ENCODE measurements at regions not wholly inside any gene's neighbourhood (a gene's known extent, or its start where the extent isn't known, plus 50 kb on each side); places are given as distances from the start of the nearest gene placed in this dataset.

DNA sequence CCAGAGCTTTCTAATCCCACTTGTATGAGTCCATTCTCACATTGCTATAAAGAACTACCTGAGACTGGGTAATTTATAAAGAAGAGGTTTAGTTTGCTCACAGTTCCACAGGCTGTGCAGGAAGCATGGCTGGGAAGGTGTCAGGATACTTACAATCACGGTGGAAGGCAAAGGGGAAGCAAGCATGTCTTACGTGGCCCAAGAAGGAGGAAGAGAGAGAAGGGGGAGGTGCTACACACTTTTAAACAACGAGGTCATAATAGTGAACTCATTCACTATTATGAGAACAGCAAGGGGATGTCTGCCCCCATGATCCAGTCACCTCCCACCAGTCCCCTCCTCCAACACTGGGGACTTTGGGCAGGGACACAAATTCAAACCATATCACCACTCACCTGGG is 67.8 kb downstream of the TTC32 start:
- no peaks in the 10 kb centered on the region for H3K9me3 ChIP-seq (ENCODE audit: control insufficient read depth in 2 of 2, low read length in 2 of 2)
- no peaks in the 10 kb centered on the region for H3K27me3 ChIP-seq (ENCODE audit: control insufficient read depth in 1 of 2, insufficient read depth in 2 of 2, low read length in 2 of 2)
- H3K36me3 ChIP-seq (ENCODE audit: control insufficient read depth in 2 of 2, insufficient read depth in 2 of 2, low read length in 2 of 2) = no peaks in the 10 kb centered on the region
- H3K4me3 ChIP-seq (ENCODE audit: low read length in 2 of 2) = no peak overlapping the region
- no peak overlapping the region for H3K27ac ChIP-seq (ENCODE audit: low read length)
- H3K4me1 ChIP-seq (ENCODE audit: control insufficient read depth, insufficient read depth, low read length) = peaks cover 11% of the 10 kb centered on the region
- no peak overlapping the region for H3K9ac ChIP-seq (ENCODE audit: low read length in 2 of 2)

DNA sequence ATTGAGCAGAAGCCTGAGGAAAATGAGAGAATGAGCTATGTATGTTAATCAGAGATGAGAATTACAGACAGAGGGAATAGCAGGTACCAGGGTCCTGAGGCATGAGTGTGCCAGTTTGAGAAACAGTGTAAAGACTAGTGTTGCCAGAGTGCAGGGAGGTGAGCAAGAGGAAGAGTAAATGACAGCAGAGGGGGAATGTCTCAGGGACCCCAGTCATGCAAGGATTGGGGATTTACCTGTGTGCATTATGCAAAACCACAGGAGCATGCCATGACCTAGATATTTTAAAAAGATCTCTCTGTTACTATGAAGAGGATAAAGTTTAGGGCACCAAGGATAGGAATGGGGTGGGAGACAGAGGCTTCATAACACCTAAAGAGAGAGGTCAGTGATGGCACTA is 72.1 kb downstream of the TTC32 start:
- no peak overlapping the region for H3K4me3 ChIP-seq (ENCODE audit: low read length in 2 of 2)
- H3K9me3 ChIP-seq (ENCODE audit: control insufficient read depth in 2 of 2, low read length in 2 of 2) = no peaks in the 10 kb centered on the region
- H3K4me1 ChIP-seq (ENCODE audit: control insufficient read depth, insufficient read depth, low read length) = no peaks in the 10 kb centered on the region
- no peak overlapping the region for H3K27ac ChIP-seq (ENCODE audit: low read length)
- H3K9ac ChIP-seq (ENCODE audit: low read length in 2 of 2) = no peak overlapping the region
- no peaks in the 10 kb centered on the region for H3K27me3 ChIP-seq (ENCODE audit: control insufficient read depth in 1 of 2, insufficient read depth in 2 of 2, low read length in 2 of 2)
- H3K36me3 ChIP-seq (ENCODE audit: control insufficient read depth in 2 of 2, insufficient read depth in 2 of 2, low read length in 2 of 2) = no peaks in the 10 kb centered on the region

DNA sequence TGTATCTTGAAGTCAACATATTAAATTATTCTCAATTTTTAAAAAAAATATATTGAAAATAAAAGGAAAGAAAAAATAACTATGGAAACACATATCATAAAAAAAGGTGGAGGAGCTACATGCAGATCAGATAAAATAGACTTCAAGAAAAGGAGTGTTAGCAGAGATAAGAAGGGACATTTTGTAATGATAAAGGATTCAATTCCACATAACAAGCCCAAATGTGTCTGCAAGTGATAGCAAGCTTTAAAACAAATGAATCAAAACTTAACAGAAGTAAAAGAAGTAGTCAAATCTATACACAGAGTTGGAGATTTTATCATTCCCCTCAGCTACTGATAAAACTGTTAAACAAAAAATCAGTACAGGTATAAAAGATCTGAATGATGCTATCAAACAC is 74.9 kb downstream of the TTC32 start:
- no peaks in the 10 kb centered on the region for H3K27me3 ChIP-seq (ENCODE audit: control insufficient read depth in 1 of 2, insufficient read depth in 2 of 2, low read length in 2 of 2)
- no peak overlapping the region for H3K4me3 ChIP-seq (ENCODE audit: low read length in 2 of 2)
- no peaks in the 10 kb centered on the region for H3K9me3 ChIP-seq (ENCODE audit: control insufficient read depth in 2 of 2, low read length in 2 of 2)
- no peaks in the 10 kb centered on the region for H3K4me1 ChIP-seq (ENCODE audit: control insufficient read depth, insufficient read depth, low read length)
- no peaks in the 10 kb centered on the region for H3K36me3 ChIP-seq (ENCODE audit: control insufficient read depth in 2 of 2, insufficient read depth in 2 of 2, low read length in 2 of 2)
- H3K9ac ChIP-seq (ENCODE audit: low read length in 2 of 2) = no peak overlapping the region
- H3K27ac ChIP-seq (ENCODE audit: low read length) = no peak overlapping the region

DNA sequence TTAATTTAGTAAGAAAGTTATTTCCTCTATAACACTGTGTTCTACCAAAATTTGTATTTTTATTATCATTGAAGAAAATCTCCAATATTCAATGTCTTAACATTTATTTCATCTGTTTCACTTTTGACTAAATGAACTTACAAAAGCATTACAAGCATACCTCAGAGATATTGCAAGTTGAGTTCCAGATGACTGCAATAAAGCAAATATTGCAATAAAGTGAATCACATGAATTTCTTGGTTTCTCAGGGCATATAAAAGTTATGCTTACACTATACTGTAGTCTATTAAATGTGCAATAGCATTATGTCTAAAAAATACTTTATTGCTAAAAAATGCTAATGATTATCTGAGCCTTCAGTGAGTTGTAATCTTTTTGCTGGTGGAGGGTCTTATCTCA is 78.3 kb downstream of the TTC32 start:
- Histone ChIP-seq H3K27ac (ENCODE audit: low read length) (no peak overlapping the region), H3K27me3 (ENCODE audit: control insufficient read depth in 1 of 2, insufficient read depth in 2 of 2, low read length in 2 of 2) (no peaks in the 10 kb centered on the region), H3K4me1 (ENCODE audit: control insufficient read depth, insufficient read depth, low read length) (peaks cover 3% of the 10 kb centered on the region), H3K9ac (ENCODE audit: low read length in 2 of 2) (no peak overlapping the region), H3K4me3 (ENCODE audit: low read length in 2 of 2) (no peak overlapping the region), H3K9me3 (ENCODE audit: control insufficient read depth in 2 of 2, low read length in 2 of 2) (no peaks in the 10 kb centered on the region), H3K36me3 (ENCODE audit: control insufficient read depth in 2 of 2, insufficient read depth in 2 of 2, low read length in 2 of 2) (no peaks in the 10 kb centered on the region)

DNA sequence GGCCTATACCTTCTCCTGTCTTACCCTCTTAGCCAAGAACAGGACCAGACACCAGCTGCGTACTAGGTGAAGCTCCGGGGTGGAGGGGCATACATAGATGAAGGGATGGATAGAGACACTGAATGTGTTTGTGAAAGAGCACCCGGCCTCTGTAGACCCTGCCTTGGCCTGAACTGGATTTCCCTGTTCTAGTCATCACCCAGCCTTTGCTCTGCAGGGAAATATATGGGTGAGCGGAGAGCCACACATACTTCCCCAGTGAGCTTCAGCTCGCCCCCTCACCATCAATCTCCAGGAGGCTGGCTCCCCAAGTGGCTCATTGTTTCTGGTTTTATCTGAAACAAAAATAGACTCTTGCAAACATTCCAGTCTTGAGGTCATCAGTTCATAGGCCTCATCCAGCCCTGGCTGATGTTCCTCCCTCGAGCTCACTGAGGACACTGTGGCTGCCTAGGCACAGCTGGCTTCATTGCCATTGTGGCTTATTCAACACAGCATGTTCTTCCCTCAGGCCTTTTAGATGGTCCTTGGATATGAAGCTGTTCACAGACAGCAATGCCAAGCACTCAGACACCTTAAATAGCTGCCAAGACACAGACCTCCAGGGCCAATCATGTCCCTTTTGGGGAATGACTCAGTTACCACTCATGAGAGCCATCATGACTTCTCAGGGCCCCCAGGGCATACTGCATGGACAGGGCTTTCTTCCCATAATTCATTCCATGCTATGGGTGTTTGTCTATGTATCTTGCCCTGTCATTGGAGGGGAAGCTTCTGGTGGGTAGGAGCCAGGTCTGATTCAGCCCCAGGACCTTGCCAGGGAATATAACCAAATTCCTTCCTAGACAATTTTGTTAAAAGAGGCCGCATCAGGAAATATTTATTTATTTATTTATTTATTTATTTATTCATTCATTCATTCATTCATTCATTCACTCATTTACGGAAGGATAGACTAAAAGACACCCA is 82.4 kb downstream of the TTC32 start:
- Histone ChIP-seq H3K27ac (ENCODE audit: low read length) (no peak overlapping the region), H3K4me3 (ENCODE audit: low read length in 2 of 2) (no peak overlapping the region), H3K9ac (ENCODE audit: low read length in 2 of 2) (no peak overlapping the region), H3K27me3 (ENCODE audit: control insufficient read depth in 1 of 2, insufficient read depth in 2 of 2, low read length in 2 of 2) (no peaks in the 10 kb centered on the region), H3K9me3 (ENCODE audit: control insufficient read depth in 2 of 2, low read length in 2 of 2) (no peaks in the 10 kb centered on the region), H3K4me1 (ENCODE audit: control insufficient read depth, insufficient read depth, low read length) (peaks cover 3% of the 10 kb centered on the region), H3K36me3 (ENCODE audit: control insufficient read depth in 2 of 2, insufficient read depth in 2 of 2, low read length in 2 of 2) (no peaks in the 10 kb centered on the region)

DNA sequence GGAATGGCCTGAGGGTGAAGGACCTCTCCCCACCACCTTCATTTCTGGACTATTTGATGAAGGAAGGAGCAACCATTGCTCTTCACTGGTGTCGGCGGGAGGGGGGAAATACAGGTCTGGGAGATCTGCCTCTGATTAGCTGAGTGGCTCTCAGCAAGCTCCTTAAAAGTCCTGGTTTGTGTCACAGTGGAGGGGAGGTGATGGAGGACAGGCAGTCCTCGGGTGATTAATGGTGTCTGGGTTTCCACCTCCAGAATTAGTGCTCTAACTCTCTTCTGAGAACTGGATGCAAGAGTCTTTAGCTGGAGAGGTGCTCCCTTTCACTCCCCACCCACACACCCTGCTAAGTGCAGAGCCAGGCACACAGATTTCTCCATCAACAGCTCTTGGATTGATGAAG is 83.2 kb downstream of the TTC32 start:
- H3K4me1 ChIP-seq (ENCODE audit: control insufficient read depth, insufficient read depth, low read length) = peaks cover 3% of the 10 kb centered on the region
- no peaks in the 10 kb centered on the region for H3K36me3 ChIP-seq (ENCODE audit: control insufficient read depth in 2 of 2, insufficient read depth in 2 of 2, low read length in 2 of 2)
- H3K27me3 ChIP-seq (ENCODE audit: control insufficient read depth in 1 of 2, insufficient read depth in 2 of 2, low read length in 2 of 2) = no peaks in the 10 kb centered on the region
- no peak overlapping the region for H3K27ac ChIP-seq (ENCODE audit: low read length)
- no peaks in the 10 kb centered on the region for H3K9me3 ChIP-seq (ENCODE audit: control insufficient read depth in 2 of 2, low read length in 2 of 2)
- no peak overlapping the region for H3K9ac ChIP-seq (ENCODE audit: low read length in 2 of 2)
- H3K4me3 ChIP-seq (ENCODE audit: low read length in 2 of 2) = no peak overlapping the region

DNA sequence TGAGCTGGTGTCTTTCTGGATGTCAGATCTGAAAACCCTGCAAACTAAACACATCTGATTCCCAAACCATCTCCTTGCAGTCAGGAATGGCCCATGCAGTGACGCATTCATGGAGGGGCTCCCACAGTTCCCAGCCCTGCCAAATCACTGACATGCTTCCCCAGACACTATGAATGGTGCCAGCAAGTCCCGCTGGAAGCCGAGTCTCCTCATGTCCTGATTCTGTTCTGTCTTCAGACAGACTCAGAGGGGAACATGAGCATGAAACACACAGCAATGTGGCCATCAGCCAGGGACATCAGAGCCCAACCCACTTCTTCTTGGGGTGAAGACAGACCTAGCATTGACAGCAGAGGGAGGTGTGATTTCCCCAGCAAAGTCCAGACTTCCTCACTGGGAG is 83.7 kb downstream of the TTC32 start:
- Histone ChIP-seq H3K4me3 (ENCODE audit: low read length in 2 of 2) (no peak overlapping the region), H3K36me3 (ENCODE audit: control insufficient read depth in 2 of 2, insufficient read depth in 2 of 2, low read length in 2 of 2) (no peaks in the 10 kb centered on the region), H3K9ac (ENCODE audit: low read length in 2 of 2) (no peak overlapping the region), H3K27me3 (ENCODE audit: control insufficient read depth in 1 of 2, insufficient read depth in 2 of 2, low read length in 2 of 2) (no peaks in the 10 kb centered on the region), H3K27ac (ENCODE audit: low read length) (no peak overlapping the region), H3K4me1 (ENCODE audit: control insufficient read depth, insufficient read depth, low read length) (peaks cover 3% of the 10 kb centered on the region), H3K9me3 (ENCODE audit: control insufficient read depth in 2 of 2, low read length in 2 of 2) (no peaks in the 10 kb centered on the region)

DNA sequence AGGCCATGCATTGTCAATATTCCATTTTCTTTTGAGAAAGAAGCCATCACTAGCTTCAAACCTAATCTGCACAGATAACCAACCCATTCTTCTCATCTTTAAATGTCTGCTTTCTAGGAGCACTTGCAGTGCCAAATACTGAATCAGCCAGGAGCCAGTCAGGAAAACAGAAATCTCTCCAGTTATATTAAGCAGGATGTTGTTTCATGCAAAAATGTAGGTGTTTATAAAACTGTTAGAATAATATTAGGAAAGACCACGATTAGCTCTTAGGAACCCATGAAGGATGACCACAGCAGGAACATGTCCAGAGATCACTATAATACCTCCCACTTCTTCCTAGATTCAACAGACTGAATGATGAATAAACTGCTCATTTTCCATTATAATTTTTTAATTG is 86.0 kb downstream of the TTC32 start:
- Histone ChIP-seq H3K27me3 (ENCODE audit: control insufficient read depth in 1 of 2, insufficient read depth in 2 of 2, low read length in 2 of 2) (no peaks in the 10 kb centered on the region), H3K9ac (ENCODE audit: low read length in 2 of 2) (no peak overlapping the region), H3K27ac (ENCODE audit: low read length) (no peak overlapping the region), H3K36me3 (ENCODE audit: control insufficient read depth in 2 of 2, insufficient read depth in 2 of 2, low read length in 2 of 2) (no peaks in the 10 kb centered on the region), H3K4me3 (ENCODE audit: low read length in 2 of 2) (no peak overlapping the region), H3K4me1 (ENCODE audit: control insufficient read depth, insufficient read depth, low read length) (peaks cover 6% of the 10 kb centered on the region), H3K9me3 (ENCODE audit: control insufficient read depth in 2 of 2, low read length in 2 of 2) (no peaks in the 10 kb centered on the region)

DNA sequence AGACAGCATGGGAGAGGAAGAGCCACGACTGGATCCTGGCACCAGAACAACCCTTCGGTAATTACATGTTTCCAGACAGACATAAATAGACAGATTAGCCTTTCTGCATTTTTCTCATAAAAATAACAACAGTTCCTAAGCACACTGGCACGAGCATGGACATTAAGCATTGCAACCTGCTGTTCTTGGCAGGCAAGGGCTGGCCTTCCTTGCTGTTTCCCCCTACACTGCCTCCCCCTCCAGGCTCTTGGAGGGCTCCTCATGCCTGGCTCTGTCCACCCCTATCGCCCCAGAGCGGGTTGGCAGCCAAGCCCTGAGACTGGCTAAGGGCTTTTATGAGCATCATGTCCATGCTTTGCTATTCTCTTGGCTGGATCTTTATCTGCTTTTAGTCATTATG is 89.6 kb downstream of the TTC32 start:
- Histone ChIP-seq H3K27ac (ENCODE audit: low read length) (no peak overlapping the region), H3K4me1 (ENCODE audit: control insufficient read depth, insufficient read depth, low read length) (peaks cover 3% of the 10 kb centered on the region), H3K4me3 (ENCODE audit: low read length in 2 of 2) (no peak overlapping the region), H3K27me3 (ENCODE audit: control insufficient read depth in 1 of 2, insufficient read depth in 2 of 2, low read length in 2 of 2) (no peaks in the 10 kb centered on the region), H3K36me3 (ENCODE audit: control insufficient read depth in 2 of 2, insufficient read depth in 2 of 2, low read length in 2 of 2) (no peaks in the 10 kb centered on the region), H3K9ac (ENCODE audit: low read length in 2 of 2) (no peak overlapping the region), H3K9me3 (ENCODE audit: control insufficient read depth in 2 of 2, low read length in 2 of 2) (no peaks in the 10 kb centered on the region)

DNA sequence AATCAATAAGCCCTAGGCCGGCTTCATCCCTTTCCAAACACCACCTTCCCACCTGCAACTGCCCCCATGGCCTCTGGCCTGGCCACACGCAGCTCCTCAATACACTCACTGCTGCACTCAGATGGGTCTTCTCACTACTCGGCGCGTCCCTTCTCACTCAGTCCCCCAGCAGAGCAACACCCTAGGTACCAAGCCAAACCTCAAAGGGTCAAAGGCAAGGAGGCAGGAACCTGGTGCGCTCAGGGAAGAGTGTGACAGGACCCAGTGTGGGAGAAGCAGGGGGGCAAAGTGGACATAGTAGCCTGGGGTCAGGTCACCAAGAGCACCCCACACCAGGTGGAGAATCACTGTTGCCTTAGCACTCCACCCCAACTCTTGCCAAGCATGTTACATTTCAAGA is 90.6 kb downstream of the TTC32 start:
- no peak overlapping the region for H3K4me3 ChIP-seq (ENCODE audit: low read length in 2 of 2)
- no peaks in the 10 kb centered on the region for H3K27me3 ChIP-seq (ENCODE audit: control insufficient read depth in 1 of 2, insufficient read depth in 2 of 2, low read length in 2 of 2)
- H3K9me3 ChIP-seq (ENCODE audit: control insufficient read depth in 2 of 2, low read length in 2 of 2) = no peaks in the 10 kb centered on the region
- H3K27ac ChIP-seq (ENCODE audit: low read length) = no peak overlapping the region
- no peaks in the 10 kb centered on the region for H3K36me3 ChIP-seq (ENCODE audit: control insufficient read depth in 2 of 2, insufficient read depth in 2 of 2, low read length in 2 of 2)
- H3K4me1 ChIP-seq (ENCODE audit: control insufficient read depth, insufficient read depth, low read length) = peaks cover 4% of the 10 kb centered on the region
- H3K9ac ChIP-seq (ENCODE audit: low read length in 2 of 2) = no peak overlapping the region

DNA sequence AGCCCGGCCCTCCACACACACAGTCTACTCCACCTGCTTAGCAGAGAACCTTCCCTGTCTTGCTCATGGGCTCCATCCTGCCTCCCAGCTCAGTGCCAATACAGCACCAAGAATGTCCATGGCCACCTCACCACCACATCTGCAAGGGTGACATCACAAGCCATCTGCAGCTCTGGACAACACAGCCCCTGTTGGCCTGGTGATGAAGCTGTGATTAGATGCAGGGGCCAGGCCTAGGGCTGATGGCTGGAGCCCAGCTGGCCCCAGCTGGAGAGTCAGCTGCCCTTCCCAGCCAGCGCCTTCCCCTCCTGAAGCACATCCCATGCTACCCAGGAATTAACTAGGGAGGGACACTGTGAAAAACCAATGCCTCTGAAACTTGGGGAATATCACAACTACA is 91.1 kb downstream of the TTC32 start:
- Histone ChIP-seq H3K4me3 (ENCODE audit: low read length in 2 of 2) (no peak overlapping the region), H3K36me3 (ENCODE audit: control insufficient read depth in 2 of 2, insufficient read depth in 2 of 2, low read length in 2 of 2) (no peaks in the 10 kb centered on the region), H3K27me3 (ENCODE audit: control insufficient read depth in 1 of 2, insufficient read depth in 2 of 2, low read length in 2 of 2) (no peaks in the 10 kb centered on the region), H3K4me1 (ENCODE audit: control insufficient read depth, insufficient read depth, low read length) (peaks cover 6% of the 10 kb centered on the region), H3K27ac (ENCODE audit: low read length) (no peak overlapping the region), H3K9ac (ENCODE audit: low read length in 2 of 2) (no peak overlapping the region), H3K9me3 (ENCODE audit: control insufficient read depth in 2 of 2, low read length in 2 of 2) (no peaks in the 10 kb centered on the region)
